SKM-1 (cell line): ENCODE measurements at regions not wholly inside any gene's neighbourhood (a gene's known extent, or its start where the extent isn't known, plus 50 kb on each side); places are given as distances from the start of the nearest gene placed in this dataset.
"Not testable (repeated sequence)": the region's sequence is repeated elsewhere in the genome, so short reads cannot be mapped to it uniquely, and the experiment has no call there.

Experiments
- DNase-seq: peaks from one replicate; lab custom pipeline; 2025; ENCODE audit not compliant: unreplicated experiment; lab: John Stamatoyannopoulos, UW

DNA sequence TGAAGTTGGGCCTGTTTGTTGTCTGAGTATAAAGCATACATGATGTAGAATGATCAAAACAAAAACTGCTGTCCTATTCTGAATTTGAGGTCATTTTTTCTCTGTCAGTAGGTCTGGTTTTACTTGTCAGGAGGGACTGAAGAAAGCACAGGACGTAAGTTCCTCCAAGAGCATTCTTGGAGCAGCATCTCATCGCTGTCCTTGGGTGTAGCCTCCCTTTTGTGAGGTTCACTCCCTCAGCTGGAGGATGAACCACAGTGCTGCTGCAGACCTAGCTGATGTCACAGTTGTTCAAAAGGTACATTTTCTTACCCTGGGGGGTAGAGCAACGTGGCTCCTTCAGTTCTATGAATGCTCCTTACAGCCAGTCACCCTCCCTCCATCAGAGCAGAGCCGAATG, 490.0 kb upstream of the TBL1XR1 start:
- no peak for DNase-seq

DNA sequence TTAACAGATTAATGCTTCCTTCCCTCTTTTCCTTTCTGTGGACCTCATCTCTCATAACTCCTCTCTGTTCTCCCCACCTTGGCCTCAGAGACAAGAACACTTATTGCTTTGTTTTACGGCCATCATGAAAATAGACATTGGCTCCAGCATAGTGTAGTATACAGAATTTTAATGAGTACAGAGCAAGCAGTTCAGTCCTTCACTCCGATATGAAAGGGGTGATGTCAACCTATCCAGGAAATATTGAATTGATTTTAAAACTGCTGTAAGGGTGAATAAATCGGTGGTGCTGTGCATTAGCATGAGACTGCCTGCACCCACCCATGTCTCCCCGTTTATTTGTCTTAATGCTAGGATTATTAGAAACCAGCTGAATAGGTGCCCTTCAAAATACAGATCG, 490.9 kb upstream of the TBL1XR1 start:
- no peak for DNase-seq

DNA sequence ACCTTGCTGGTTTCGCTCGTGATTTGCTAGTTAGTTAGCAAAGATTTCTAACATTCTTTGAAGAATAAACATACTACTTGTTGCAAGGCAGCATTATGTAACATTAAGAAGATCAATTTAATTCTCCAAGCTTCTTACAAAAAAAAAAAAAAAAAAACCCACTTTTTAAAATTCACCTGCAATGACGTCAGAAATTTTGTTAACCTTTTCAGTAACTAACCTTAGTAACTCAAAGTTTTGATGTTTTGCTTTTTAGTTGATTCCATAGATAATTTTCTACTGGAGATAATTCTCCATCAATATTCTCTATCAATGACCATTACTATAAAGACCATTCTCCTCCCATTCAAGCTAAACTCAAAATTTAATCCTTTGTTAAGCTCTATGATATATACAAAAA, 491.8 kb upstream of the TBL1XR1 start:
- DNase-seq: no peak

DNA sequence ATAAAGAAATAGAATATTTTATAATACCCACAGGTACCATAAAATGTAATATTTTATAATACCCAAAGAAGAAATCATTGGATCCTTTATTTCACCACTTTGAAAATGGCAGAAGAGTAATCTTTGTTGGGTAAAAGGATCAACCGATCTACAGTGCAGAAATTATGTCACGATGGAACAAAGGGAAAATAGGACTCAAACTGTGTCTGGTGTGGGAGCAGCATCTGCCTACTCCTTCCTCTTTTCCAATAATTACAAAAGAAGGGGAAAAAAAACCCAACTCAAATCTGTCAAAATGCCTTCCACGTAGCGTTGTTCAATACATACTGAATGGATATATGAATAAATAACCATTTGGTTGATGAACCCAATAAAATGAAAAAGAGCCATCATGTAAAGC, 492.6 kb upstream of the TBL1XR1 start:
- no peak for DNase-seq

DNA sequence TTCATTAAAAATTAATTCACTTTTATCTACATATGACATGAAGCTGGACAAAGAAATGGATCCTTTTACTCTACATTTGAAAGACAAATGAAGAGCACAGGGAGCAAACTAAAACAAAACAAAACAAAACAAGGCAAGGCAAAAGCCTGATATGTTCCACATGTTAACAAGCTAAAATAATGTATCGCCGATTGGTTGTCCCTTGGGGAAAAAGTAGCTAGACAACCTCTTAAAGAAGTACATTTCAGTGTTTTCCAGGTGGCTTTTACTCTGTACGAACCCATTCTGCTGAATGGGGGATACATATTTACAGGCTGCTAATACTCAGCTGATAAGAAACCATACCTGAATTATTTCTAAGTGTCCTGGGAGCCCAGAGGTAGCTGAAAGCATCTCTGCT, 493.0 kb upstream of the TBL1XR1 start:
- DNase-seq: no peak

DNA sequence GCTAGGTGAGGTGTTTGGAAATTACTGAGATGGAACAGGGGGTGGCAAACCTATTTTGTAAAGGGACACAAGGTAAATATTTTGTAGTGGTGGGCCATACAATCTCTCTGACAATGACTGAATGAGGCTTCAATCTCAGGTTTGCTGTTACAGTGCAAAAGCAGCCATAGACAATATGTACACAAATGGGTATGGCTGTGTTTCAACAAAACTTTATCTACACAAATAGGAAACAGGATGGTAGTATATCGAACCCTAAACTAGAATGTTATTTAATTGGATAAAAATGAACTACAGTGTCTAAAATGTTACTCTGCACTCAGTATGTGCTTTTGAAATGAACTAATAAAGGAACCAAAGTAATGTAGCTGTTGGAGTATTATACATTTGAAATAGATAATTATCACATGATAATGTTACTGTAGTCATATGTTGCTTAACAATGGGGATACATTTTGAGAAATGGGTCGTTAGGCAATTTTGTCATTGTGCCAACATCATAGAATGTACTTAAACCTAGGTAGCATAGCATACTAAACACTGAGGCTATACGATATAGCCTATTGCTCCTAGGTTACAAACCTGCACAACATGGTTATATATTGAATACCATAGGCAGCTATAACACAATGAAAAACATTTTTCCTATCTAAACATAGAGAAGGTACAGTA, 495.2 kb upstream of the TBL1XR1 start:
- DNase-seq: no peak

DNA sequence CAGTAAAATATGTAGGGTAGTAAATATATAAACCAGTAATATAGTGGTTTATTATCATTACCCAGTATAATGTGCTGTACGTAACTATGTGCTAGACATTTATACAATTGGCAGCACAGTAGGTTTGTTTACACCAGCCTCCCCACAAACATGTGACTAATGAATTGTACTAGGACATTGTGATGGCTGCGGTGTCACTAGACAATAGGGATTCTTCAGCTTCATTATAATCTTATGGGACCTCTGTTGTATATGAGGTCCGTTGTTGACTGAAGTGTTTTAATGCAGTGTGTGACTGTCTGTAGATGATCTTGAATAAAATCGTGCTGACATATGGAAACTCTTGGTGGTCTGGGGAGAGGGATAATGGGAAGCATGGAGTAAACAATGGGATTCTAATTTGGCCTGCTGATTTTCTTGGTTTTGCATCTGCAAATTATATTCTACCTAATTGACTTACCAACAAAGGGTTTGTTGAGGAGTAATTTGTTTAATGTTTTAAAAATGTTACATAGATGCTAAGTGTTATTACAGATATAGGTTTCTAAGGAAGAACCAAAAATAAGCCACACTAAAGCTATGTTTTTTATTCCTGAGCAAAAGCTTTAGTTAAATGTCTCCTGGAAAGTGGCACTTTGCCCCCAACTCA, 496.5 kb upstream of the TBL1XR1 start:
- DNase-seq: no peak

DNA sequence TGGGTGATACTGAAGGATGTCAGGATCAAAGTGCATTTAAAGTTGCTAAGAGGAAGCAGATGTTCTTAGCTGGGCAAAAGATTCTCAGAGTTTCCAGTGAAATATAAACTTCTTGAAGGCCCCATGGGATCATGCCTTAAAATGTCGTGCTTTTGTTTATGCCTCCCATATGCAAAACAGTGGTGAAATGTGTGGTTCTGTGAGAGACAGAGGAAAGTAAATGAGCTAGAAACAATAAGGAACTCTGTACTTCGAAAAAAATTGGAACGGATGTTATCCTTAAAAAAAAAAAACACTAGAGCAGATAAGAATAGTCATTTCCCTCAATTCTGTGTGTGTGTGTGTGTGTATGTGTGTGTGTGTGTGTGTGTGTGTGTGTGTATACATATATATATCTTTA, 497.0 kb upstream of the TBL1XR1 start:
- DNase-seq: no peak

DNA sequence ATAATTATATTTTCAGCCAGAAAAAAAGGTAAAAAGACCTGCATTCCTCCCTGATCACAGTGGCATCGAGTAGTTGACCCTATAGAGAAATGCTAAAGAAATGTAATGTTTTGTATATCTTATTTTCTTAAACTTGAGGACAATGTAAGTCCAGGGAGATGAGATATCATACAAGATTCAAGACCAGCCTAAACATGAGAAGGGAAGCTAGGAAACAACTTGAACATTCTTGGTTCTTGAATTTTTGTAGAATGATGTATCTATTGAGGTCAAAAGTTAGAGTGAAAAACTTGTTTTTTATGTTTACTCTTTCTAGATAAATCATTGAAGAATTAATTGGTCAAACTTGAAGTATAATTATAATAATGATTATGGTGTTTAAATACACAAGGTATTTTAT, 497.7 kb upstream of the TBL1XR1 start:
- DNase-seq: no peak

DNA sequence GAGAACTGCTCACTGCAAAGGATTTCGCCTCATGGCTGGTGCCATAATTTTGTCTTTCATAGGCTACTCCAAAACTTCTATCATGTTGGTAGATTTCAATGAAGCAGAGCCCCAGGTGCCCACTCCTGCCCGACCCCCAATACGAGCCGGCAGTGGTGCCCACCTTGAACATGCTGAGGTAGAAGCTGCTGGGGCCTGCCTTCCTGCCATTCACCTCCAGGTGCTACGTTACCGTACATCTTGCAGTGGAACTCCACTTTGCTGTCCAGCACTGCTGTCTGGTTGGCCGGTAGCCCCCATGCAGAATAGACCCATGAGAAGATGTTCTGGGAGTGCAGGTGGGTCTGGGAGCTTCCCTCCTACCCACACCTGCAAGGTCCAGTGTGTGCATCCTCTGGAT, 502.8 kb upstream of the TBL1XR1 start:
- DNase-seq: no peak

DNA sequence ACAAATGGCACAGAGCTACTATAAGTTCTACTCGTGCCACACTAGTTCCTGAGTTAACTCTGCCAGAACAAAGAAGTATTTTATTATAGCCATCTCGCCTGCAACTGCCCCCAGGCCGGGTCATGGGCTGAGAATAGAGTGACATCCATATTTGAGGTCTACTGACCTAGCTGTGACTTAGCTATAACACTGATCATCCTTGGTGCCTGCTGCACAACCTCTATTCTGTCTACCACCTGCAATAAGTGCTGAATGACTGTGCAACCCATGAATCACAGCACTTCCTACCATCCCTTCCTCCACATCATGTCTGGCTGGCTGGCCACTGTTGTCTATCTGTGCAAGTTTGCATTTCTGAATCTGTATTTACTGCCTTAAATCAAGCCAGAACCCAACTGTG, 506.5 kb upstream of the TBL1XR1 start:
- DNase-seq: no peak

DNA sequence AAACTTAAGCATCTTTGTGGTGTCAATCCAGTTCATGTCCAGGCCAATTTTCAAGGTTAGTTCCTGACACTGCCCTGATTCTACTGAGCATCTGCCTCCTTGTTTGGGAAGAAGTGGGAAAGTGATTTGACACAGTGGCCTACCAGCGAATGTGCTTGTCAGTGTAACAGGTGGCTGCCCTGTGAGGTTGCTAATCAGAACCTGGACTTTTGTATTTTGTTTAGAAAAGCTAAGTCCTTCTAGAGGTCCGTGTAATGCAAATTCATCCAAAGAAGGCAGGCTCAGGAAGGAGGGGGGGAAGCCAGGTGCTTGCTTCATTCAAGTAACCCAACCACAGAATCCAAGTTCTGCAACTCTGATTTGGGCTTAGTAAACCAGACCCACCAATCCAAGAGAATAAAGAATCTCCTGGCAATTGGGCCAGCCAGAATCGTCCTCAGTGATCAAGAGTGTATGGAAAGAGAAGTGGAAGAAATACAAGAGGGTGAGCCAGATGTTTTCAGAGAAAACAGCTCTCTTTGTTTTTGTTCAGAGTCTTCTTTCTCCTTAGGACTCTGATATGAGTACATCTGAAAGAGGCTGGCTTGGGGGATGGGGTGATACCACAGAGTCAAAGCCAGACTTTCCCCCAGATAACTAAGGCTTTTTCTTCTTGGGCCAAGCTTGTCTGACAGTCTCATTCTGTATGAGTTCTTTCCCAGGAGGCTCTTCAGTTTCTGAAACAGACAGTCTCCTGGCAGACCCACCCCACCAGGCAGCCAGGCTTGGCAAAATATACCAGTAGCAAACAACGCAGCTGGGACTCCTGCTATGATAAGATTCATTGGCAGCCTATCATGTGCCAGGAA, 508.9 kb upstream of the TBL1XR1 start:
- DNase-seq: no peak

DNA sequence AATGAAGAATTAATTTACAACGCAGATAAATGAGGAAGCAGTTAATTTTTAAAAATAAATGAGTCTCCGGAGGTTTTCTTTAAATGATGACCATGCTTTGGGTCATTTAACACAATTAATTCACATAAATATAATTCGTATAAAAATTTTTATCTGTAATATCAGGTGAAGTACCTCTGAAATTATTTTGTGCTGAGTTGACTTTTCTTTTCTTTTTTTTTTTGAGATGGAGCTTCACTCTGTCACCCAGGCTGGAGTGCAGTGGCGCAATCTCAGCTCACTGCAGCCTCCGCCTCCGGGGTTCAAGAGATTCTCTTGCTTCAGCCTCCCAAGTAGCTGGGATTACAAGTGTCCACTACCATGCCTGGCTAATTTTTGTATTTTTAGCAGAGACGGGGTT, 512.2 kb upstream of the TBL1XR1 start:
- DNase-seq: not testable (repeated sequence)

DNA sequence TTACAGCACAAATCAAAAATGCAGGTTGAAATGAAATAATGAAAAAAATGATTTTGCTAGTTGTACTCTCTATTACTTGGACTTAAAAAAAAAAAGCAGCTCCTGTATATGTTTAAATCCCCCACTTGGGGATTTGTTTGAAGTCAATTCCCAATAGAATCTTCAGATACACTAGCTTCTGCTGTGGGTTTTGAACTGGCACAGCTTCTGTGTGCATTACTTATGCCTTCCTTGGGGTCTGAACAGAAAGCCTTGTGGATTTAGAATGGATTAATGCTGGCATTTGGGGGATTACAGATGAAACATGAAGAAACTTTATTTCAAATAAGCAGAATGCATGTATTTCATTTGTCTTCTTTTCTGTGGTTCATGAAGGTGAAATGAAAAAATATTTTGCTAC, 513.2 kb upstream of the TBL1XR1 start:
- DNase-seq: no peak

DNA sequence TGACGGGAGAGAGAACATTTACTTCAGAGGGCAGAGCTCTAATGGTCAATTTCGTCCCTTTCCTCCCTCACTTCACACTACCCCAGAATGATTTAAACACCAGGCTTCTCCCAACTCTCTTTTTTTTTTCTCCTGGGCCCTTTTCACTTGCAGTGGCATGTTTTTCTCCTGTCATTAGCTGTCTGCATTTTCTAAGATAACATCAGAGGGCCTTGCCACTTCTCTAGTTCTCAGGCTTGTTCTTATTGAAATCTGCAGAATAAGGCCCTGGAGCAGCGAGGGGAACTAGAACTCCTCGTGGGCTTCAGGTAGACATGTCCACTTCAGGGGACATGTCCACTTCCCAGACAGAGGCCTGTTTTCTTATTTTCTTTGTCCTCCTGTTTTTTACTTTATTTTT, 514.4 kb upstream of the TBL1XR1 start:
- no peak for DNase-seq

DNA sequence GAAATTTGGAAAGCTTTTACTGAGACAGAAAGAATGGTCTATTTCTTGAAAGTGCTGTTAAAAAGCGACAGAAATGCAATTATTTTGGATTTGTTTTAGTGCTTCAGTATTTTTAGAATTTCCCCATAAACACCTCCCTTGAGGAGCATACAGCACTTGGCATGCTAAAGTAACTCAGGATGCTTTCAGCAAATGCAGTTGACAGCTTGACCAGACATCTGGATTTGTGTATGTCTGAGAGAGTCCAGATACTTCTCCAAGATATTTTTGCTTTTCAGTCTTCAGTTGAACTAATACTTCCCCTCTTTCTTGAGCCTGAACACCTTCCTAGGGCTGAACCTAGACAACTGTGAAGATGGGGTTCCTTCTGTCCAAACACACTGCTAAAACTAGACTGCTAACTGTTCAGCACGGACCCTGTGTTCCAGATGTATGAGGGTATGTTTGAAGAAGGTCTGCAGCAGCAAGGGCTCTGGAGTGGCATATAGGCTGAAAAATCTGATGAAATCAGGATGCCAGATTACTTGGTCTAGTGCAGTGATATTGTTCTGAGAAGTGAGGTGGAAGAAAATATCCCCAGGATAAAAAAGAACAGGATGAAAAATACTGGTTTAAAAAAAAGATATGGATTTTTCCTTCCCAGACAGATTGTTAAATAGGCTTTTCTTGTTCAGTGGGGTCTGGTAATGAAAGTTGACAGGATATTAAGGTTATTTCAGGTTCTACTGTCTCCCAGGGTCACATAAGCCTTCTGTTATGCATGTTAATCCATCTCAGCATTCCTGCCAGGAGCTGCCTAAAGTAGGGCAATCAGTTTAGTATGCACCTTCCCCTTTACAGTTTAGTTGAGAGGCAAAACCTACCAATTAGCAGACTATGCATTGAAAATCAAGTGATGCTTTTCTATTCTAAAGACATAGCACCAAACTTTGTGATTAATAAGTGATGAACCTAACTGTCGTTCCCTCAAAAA, 516.9 kb upstream of the TBL1XR1 start:
- no peak for DNase-seq

DNA sequence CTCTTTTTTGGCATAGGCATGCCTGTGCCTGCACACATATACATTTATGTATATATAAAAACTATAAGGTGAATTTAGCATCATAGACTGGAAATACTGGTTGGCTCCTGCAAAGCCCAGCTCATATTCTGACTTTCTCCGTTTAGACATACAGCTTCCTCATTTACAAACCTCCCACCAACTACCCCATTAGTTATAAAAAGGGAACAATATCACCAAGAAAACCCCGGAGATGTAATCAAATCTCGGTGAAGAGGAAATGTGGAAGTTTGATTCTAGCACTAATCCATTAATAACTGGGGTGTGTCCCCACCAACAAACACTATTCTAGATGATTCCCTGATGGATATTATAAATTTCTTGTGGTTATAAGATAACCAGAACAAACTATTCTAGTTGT, 517.7 kb upstream of the TBL1XR1 start:
- peak; percentile 67 for DNase-seq

DNA sequence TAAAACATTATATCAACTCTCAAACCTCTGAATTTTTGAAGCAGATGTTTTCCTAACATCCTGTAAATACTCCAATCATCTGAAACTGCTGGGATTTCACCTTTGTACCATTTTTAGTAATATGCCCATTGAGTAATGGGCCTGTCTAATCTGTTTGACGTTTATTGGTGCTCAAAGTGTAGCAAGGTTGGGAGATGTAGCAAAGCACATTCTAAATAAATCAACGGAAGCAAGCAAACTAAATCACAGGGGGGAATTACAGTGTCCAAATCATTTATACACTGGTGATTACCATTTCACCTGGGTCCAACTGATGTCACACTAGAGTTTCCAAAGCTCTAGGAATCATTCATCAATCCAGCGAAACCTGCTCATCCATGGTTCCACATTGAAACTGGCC, 518.7 kb upstream of the TBL1XR1 start:
- no peak for DNase-seq

DNA sequence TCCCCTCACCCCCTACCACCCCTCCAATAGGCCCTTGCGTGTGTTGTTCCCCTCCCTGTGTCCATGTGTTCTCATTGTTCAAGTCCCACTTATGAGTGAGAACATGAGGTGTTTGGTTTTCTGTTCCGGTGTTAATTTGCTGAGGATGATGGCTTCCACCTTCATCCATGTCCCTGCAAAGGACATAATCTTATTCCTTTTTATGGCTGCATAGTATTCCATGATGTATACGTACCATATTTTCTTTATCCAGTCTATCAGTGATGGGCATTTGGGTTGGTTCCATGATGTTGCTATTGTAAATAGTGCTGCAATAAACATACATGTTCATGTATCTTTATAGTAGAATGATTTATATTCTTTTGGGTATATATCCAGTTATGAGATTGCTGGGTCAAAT, 523.6 kb upstream of the TBL1XR1 start:
- DNase-seq: not testable (repeated sequence)

DNA sequence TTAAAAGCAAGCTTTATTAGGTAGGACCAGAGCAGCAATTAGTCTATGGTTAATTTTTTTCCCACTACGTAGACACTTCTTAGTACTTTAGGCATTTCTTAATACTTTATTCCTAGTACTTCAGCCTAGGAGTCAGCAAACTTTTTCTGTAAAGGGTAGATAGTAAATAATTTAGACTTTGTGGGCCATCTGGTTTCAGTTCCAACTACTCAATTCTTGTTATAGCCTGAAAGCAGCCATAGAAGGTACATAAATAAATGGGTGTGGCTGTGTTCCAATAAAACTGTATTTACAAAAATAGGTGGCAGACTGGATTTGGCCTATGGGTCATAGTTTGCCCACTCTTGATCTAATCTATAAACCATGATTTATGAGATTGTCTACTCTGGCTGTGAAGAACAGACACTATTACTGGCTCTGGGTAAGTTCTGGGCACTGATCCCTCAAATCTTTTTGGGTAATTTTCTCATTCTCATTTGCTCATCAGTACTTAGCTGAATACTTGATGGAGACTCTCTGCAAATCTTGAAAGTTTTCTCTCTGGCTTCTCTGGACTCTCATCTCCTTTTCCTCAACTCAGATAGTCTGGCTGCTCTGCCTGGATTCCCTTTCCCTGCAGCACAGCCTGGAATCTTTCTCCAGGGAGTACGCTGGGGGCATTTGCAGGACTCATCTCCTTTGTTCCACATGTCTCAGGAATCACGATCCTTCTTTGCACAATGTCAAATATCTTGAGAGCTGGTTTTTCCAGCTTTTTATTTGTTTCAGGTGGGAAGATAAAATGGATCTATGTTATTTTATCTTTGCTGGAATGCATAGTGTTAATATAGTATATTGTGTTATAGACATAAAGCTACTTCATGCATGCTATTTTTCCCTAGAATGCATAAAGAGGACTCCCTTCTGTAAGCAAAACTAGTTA, 524.8 kb upstream of the TBL1XR1 start:
- DNase-seq: no peak
